Naive thymus-derived CD4-positive, alpha-beta T cell (primary cell): ENCODE measurements at regions not wholly inside any gene's neighbourhood (a gene's known extent, or its start where the extent isn't known, plus 50 kb on each side); places are given as distances from the start of the nearest gene placed in this dataset.
"Not testable (repeated sequence)": the region's sequence is repeated elsewhere in the genome, so short reads cannot be mapped to it uniquely, and the experiment has no call there.

Experiments
- ATAC-seq: fragments of 150-1000 bp; cut with Tn5 transposase; 2 replicates; pipeline ENCODE4 v1.10.0; 2021; ENCODE audit warnings: mild to moderate bottlenecking, moderate library complexity
- CTCF ChIA-PET: fragments of 350-600 bp; sonication (Branson Sonifier 250); formaldehyde crosslinking; loops from one replicate; lab custom pipeline; 2021; ENCODE audit warnings: antibody characterized with exemption; lab: Charles Lee
- POLR2A ChIA-PET: fragments of 350-600 bp; sonication (Branson Sonifier 250); formaldehyde crosslinking; loops from one replicate; lab custom pipeline; 2021; ENCODE audit warnings: antibody characterized with exemption, inconsistent platforms; lab: Charles Lee
- DNase-seq, 9 donors: peaks; one replicate each; pipeline versions ENCODE4 v3.0.0 to v3.0.0-alpha.2; 2020 to 2022; ENCODE audit warnings: mixed read lengths in 1 of 9
- H3K27ac ChIP-seq: one replicate; pipeline ENCODE4 v1.7.0; 2013; ENCODE audit warnings: mild to moderate bottlenecking, low read depth, low read length, moderate library complexity
- H3K27me3 ChIP-seq, 2 donors: one replicate each; pipeline ENCODE4 v1.7.0; 2013; ENCODE audit warnings: low read length in 2 of 2, mild to moderate bottlenecking in 2 of 2, moderate library complexity in 2 of 2; ENCODE audit not compliant: control insufficient read depth in 2 of 2, insufficient read depth in 2 of 2
- H3K36me3 ChIP-seq, 3 experiments: 1 replicate in 2 of 3; 2 replicates in 1 of 3; pipeline ENCODE4 v1.7.0; 2013; ENCODE audit warnings: low read length in 3 of 3, mild to moderate bottlenecking in 3 of 3, moderate library complexity in 1 of 3; ENCODE audit not compliant: insufficient read depth in 3 of 3, control insufficient read depth in 2 of 3
- H3K4me1 ChIP-seq, 2 donors: one replicate each; pipeline ENCODE4 v1.7.0; 2013; ENCODE audit warnings: low read length in 2 of 2, mild to moderate bottlenecking in 2 of 2, moderate library complexity in 1 of 2; ENCODE audit not compliant: control insufficient read depth in 2 of 2, insufficient read depth in 2 of 2
- H3K4me3 ChIP-seq: 2 replicates; pipeline ENCODE4 v1.7.0; 2013; ENCODE audit warnings: mild to moderate bottlenecking, low read length
- H3K9me3 ChIP-seq, 3 experiments: 1 replicate in 2 of 3; 2 replicates in 1 of 3; pipeline ENCODE4 v1.7.0; 2013; ENCODE audit warnings: low read length in 3 of 3; ENCODE audit not compliant: control insufficient read depth in 2 of 3
- H3K27ac Mint-ChIP-seq, 9 donors: one replicate each; pipeline ENCODE4 v1.8.0; 2020 to 2022; ENCODE audit warnings: mixed read lengths in 9 of 9, mild to moderate bottlenecking in 8 of 9, moderate library complexity in 5 of 9, inconsistent platforms in 2 of 9
- H3K27me3 Mint-ChIP-seq, 5 donors: one replicate each; pipeline ENCODE4 v1.8.0; 2021 to 2022; ENCODE audit warnings: mixed read lengths in 5 of 5, mild to moderate bottlenecking in 1 of 5
- H3K36me3 Mint-ChIP-seq, 5 donors: one replicate each; pipeline ENCODE4 v1.8.0; 2020 to 2022; ENCODE audit warnings: mixed read lengths in 5 of 5, mild to moderate bottlenecking in 3 of 5, inconsistent platforms in 1 of 5
- H3K4me1 Mint-ChIP-seq, 7 donors: one replicate each; pipeline ENCODE4 v1.8.0; 2020 to 2022; ENCODE audit warnings: mixed read lengths in 7 of 7, mild to moderate bottlenecking in 3 of 7, inconsistent platforms in 1 of 7
- H3K4me3 Mint-ChIP-seq, 10 donors: one replicate each; pipeline ENCODE4 v1.8.0; 2020 to 2022; ENCODE audit warnings: mild to moderate bottlenecking in 10 of 10, mixed read lengths in 10 of 10, moderate library complexity in 6 of 10, inconsistent platforms in 2 of 10
- H3K9me3 Mint-ChIP-seq, 11 donors: one replicate each; pipeline ENCODE4 v1.8.0; 2020 to 2022; ENCODE audit warnings: mixed read lengths in 11 of 11, mild to moderate bottlenecking in 4 of 11, inconsistent platforms in 1 of 11, moderate library complexity in 1 of 11
- intact Hi-C, 2 donors: fragments of 100-400 bp; cut with micrococcal nuclease; formaldehyde crosslinking; loops; one replicate each; pipeline ENCODE4 v1.15.1; 2023

GRCh38 chr3:145692751-145693150 is 468.2 kb downstream of the PLOD2 start:
- ChIA-PET POLR2A (no interaction called here), CTCF (no interaction called here)
- no peaks in the 10 kb centered on the region for H3K4me1 Mint-ChIP-seq
- Histone ChIP-seq H3K4me3 (no peak overlapping the region), H3K9me3 (no peaks in the 10 kb centered on the region), H3K4me1 (no peaks in the 10 kb centered on the region), H3K36me3 (no peaks in the 10 kb centered on the region), H3K27ac (no peak overlapping the region), H3K27me3 (no peaks in the 10 kb centered on the region)
- H3K4me3 Mint-ChIP-seq: no peak overlapping the region
- H3K27me3 Mint-ChIP-seq: no peaks in the 10 kb centered on the region
- no peaks in the 10 kb centered on the region for H3K36me3 Mint-ChIP-seq
- ATAC-seq (no peak), DNase-seq (no peak)
- H3K9me3 Mint-ChIP-seq: peaks cover 0 to 5% (median 0%) of the 10 kb centered on the region in 11 donors
- intact Hi-C loops: no loop called here
- no peak overlapping the region for H3K27ac Mint-ChIP-seq

- H3K36me3 ChIP-seq: no peaks in the 10 kb centered on the region
- ChIA-PET CTCF (no interaction called here), POLR2A (no interaction called here)
- H3K4me3 ChIP-seq: no peak overlapping the region
- no peaks in the 10 kb centered on the region for H3K9me3 ChIP-seq
- H3K36me3 Mint-ChIP-seq: no peaks in the 10 kb centered on the region
- H3K4me1 Mint-ChIP-seq: no peaks in the 10 kb centered on the region
- intact Hi-C loops: no loop called here
- no peak overlapping the region for H3K27ac ChIP-seq
- H3K27ac Mint-ChIP-seq: no peak overlapping the region
- no peak for DNase-seq
- H3K4me1 ChIP-seq: no peaks in the 10 kb centered on the region
- no peaks in the 10 kb centered on the region for H3K27me3 ChIP-seq
- ATAC-seq: no peak
- H3K27me3 Mint-ChIP-seq: no peaks in the 10 kb centered on the region
- H3K9me3 Mint-ChIP-seq: peaks cover 0 to 5% (median 0%) of the 10 kb centered on the region in 11 donors
- H3K4me3 Mint-ChIP-seq: no peak overlapping the region
These were observed 465.0 kb downstream of the PLOD2 start for GRCh38 chr3:145696011-145696410.

DNA sequence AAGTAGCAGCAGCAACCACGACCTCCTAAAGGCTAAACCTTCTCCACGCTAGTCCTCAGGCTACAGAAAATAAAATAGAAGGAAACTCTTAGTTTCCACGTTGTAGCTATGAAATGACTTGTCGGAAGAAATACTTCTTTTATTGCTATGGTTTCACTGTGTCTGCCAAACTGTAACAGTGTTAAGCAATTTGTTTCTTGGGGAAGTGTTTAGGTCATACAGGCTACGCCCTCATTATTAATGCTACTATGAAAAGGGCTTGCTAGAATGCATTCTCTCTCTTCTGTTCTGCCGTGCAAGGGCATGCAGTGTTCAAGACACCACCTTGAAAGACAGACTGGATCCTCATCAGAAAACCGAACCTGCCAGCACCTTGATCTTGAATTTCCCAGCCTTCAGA is 462.7 kb downstream of the PLOD2 start:
- POLR2A ChIA-PET: no interaction called here
- ATAC-seq: no peak
- Histone ChIP-seq H3K27me3 (no peaks in the 10 kb centered on the region), H3K4me3 (no peak overlapping the region), H3K36me3 (no peaks in the 10 kb centered on the region), H3K27ac (no peak overlapping the region), H3K9me3 (no peaks in the 10 kb centered on the region), H3K4me1 (no peaks in the 10 kb centered on the region)
- Mint-ChIP-seq H3K4me1 (no peaks in the 10 kb centered on the region), H3K27me3 (no peaks in the 10 kb centered on the region), H3K4me3 (no peak overlapping the region), H3K27ac (no peak overlapping the region), H3K36me3 (no peaks in the 10 kb centered on the region), H3K9me3 (peaks cover 0 to 9% (median 0%) of the 10 kb centered on the region in 11 donors)
- DNase-seq: no peak
- intact Hi-C loops: no loop called here
- CTCF ChIA-PET: no interaction called here

- POLR2A ChIA-PET: no interaction called here
- Mint-ChIP-seq H3K4me3 (no peak overlapping the region), H3K9me3 (peaks cover 0 to 9% (median 0%) of the 10 kb centered on the region in 11 donors), H3K36me3 (no peaks in the 10 kb centered on the region), H3K27ac (no peak overlapping the region), H3K4me1 (no peaks in the 10 kb centered on the region), H3K27me3 (no peaks in the 10 kb centered on the region)
- no peak overlapping the region for H3K27ac ChIP-seq
- intact Hi-C loops: no loop called here
- no peaks in the 10 kb centered on the region for H3K4me1 ChIP-seq
- no peaks in the 10 kb centered on the region for H3K9me3 ChIP-seq
- CTCF ChIA-PET: no interaction called here
- no peaks in the 10 kb centered on the region for H3K27me3 ChIP-seq
- no peaks in the 10 kb centered on the region for H3K36me3 ChIP-seq
- DNase-seq (no peak), ATAC-seq (no peak)
- H3K4me3 ChIP-seq: no peak overlapping the region
These were observed 462.2 kb downstream of the PLOD2 start for GRCh38 chr3:145698749-145699148.

GRCh38 chr3:145704020-145704419 is 457.0 kb downstream of the PLOD2 start:
- ATAC-seq (no peak), DNase-seq (no peak)
- no peaks in the 10 kb centered on the region for H3K36me3 Mint-ChIP-seq
- Histone ChIP-seq H3K27me3 (no peaks in the 10 kb centered on the region), H3K4me1 (no peaks in the 10 kb centered on the region), H3K9me3 (no peaks in the 10 kb centered on the region), H3K27ac (no peak overlapping the region), H3K4me3 (no peak overlapping the region), H3K36me3 (no peaks in the 10 kb centered on the region)
- peaks cover 0 to 5% (median 0%) of the 10 kb centered on the region in 11 donors for H3K9me3 Mint-ChIP-seq
- no peaks in the 10 kb centered on the region for H3K27me3 Mint-ChIP-seq
- no peak overlapping the region for H3K27ac Mint-ChIP-seq
- no peak overlapping the region for H3K4me3 Mint-ChIP-seq
- POLR2A ChIA-PET: no interaction called here
- intact Hi-C loops: no loop called here
- H3K4me1 Mint-ChIP-seq: no peaks in the 10 kb centered on the region
- CTCF ChIA-PET: no interaction called here

DNA sequence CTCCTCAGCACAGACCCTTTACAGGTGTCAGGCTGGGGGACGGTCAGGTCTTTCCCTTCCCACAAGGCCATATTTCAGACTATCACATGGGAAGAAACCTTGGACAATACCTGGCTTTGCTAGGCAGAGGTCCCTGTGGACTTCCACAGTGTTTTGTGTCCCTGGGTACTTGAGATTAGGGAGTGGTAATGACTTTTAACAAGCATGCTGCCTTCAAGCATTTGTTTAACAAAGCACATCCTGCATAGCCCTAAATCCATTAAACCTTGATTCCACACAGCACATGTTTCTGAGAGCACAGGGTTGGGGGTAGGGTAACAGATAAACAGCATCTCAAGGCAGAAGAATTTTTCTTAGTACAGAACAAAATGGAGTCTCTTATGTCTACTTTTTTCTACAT is 451.2 kb downstream of the PLOD2 start:
- ATAC-seq, H3K27ac Mint-ChIP-seq, H3K27ac ChIP-seq, H3K36me3 Mint-ChIP-seq, H3K4me3 Mint-ChIP-seq, POLR2A ChIA-PET, H3K27me3 ChIP-seq, H3K36me3 ChIP-seq, H3K27me3 Mint-ChIP-seq, intact Hi-C loops, H3K4me1 Mint-ChIP-seq, H3K4me1 ChIP-seq, H3K4me3 ChIP-seq, DNase-seq, H3K9me3 ChIP-seq, CTCF ChIA-PET: not testable (repeated sequence)
- H3K9me3 Mint-ChIP-seq: peaks cover 0 to 16% (median under 1%) of the 10 kb centered on the region in 11 donors

- H3K4me1 Mint-ChIP-seq: no peaks in the 10 kb centered on the region
- H3K4me3 Mint-ChIP-seq: no peak overlapping the region
- ChIA-PET POLR2A (no interaction called here), CTCF (no interaction called here)
- no peaks in the 10 kb centered on the region for H3K36me3 Mint-ChIP-seq
- DNase-seq: no peak
- Histone ChIP-seq H3K4me3 (no peak overlapping the region), H3K27me3 (no peaks in the 10 kb centered on the region), H3K9me3 (no peaks in the 10 kb centered on the region), H3K36me3 (no peaks in the 10 kb centered on the region), H3K4me1 (no peaks in the 10 kb centered on the region), H3K27ac (no peak overlapping the region)
- H3K27ac Mint-ChIP-seq: no peak overlapping the region
- no peaks in the 10 kb centered on the region for H3K27me3 Mint-ChIP-seq
- peaks cover 0 to 8% (median 0%) of the 10 kb centered on the region in 11 donors for H3K9me3 Mint-ChIP-seq
- intact Hi-C loops: no loop called here
- no peak for ATAC-seq
These were observed 444.5 kb downstream of the PLOD2 start for GRCh38 chr3:145716519-145716918.
